HG02970 (cell line): ENCODE measurements at regions not wholly inside any gene's neighbourhood (a gene's known extent, or its start where the extent isn't known, plus 50 kb on each side); places are given as distances from the start of the nearest gene placed in this dataset.
"Not testable (repeated sequence)": the region's sequence is repeated elsewhere in the genome, so short reads cannot be mapped to it uniquely, and the experiment has no call there.

ENCODE experiments used
- ATAC-seq: cut with Tn5 transposase; IDR thresholded peaks from one replicate; pipeline ENCODE4 v1.9.1; 2021; ENCODE audit warnings: mild to moderate bottlenecking, moderate library complexity, moderate number of reproducible peaks; ENCODE audit not compliant: unreplicated experiment, low FRiP score

DNA sequence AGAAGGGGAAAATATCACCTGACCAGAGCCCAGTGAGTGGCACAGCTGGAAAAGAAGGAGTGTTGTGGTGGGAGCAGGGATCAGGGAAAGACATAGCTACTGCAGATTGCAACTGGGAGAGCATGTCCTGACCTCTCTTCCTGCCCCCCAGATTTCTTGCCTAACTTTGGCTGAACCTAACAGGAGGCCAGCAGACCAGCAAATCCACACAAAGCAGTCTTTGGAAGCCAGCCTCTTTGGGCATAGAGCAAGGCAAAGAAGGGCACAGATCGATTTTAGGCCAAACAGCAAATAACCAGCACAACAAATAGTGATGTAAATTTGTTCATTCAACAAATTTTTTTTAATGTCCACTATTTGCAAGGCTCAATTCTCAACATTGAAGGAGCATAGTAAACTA, 433.2 kb upstream of the GHITM start:
- no peak for ATAC-seq

DNA sequence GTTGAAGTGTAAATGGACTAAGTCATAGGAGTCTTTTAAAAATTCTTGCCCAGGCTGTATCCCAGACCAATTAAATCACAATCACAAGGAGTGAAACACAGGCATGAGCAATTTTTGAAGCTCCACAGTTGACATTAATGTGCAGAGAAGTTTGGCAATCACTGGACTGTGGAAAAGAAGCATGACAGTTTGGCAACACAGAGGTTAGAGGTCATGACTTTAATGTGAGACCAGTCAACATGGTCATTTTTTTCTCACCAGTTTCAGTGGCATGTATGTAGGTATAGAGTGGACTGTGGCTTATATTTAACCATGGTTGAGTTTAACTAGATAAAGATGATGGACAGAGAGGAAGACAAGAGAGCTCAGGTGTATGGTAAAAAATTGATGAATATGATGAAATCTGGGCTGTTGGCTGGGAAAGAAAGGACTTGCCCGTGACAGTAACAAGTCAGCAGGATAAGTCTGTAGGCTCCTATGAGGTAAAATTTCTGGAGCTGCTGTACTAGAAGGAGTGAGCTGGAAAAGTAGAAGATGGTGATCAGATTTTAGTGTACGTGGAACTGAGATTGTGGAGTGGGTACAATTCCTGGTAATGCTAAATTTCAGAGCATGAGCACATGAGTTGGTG, 432.2 kb upstream of the GHITM start:
- no peak for ATAC-seq

DNA sequence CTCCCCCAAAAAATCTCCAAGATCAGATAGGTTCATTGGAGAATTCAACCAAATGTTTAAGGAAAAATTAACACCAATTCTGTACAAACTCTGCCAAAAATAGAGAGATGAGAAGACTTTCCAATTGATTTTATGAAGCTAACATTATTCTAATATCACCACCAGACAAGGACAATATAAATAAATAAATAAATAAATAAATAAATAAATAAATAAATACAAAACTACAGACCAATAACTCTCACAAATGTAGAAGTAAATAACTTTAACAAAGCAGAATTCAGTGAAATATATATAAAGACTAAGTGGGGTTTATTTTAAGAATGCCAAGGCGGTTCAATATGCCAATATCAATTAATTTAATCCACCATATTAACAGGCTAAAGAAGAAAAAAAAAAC, 425.9 kb upstream of the GHITM start:
- no peak for ATAC-seq

DNA sequence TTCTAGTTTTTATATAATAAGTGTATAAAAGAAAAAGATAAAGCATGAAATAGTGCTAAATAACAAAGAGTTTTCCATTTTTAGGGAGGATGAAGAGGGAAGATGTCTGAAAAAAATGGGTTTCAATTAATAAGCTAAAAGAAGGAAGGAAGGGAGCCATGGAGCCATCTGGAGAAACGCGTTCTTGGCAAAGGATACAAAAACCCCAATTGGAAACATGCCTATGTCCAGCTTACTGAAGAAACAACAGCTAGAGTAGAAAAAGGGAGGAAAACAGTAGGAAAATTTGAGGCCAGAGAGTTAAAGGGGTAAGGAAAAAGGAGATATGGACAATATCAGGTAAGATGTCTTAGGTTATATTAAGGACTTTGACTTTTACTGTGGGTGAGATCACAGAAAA, 416.2 kb upstream of the GHITM start:
- no peak for ATAC-seq

DNA sequence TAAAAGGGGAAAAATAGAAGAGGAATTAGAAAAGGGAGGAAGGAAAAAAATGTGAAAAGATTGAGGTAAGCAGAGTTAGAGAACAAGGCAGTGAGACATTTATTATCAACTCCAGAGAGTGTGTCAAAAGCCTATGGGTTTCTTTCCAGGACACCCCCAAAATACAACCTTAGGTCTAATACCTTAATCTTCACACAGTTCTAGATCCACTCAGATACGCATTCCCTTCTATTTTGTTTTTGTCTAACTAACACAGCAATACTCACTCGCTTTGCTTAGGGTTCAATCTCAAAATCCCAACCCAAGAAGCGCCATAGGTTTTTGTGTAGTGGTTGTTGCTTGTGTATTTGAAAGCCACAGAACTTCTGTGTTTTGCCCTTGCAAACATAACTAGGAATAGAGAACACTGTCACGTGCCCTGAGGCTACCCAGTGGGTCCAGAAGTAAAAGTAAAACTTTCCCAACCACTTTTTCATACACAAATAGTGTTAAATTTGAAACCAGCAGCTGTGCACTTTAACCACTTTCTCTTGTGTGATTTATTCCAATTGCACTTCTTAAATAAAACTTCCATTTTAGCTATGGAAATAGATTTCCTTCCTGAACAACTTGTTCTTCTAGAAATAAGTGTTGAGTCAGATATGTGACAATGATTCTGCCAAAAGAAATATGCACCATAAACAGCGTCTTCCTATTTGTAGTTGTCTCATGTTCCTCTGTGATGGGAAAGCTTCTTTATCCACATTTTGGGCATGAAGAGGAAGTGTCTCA, 414.7 kb upstream of the GHITM start:
- ATAC-seq, result no peak

DNA sequence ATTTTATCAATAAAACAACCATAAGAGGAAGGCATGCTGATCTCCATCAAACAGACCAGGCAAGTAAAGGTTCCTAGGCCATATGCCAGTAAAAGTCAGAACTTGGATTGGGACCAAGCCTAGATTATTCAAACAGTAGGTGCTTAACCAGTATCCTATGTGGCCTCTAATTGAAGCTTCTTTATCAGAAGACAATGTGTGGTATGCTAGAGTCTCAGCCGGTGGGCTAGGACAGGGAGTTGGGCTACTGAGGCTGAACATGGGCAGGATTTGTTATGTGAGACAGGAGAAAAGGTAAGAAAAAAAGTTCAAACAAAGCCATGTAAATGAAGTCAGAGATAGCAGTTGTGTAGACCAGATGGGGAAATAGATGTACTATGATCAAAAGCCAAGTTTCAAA, 413.7 kb upstream of the GHITM start:
- no peak for ATAC-seq

- ATAC-seq, result no peak
Measured at GRCh38 chr10:83734278-83734677, 405.0 kb upstream of the GHITM start.

DNA sequence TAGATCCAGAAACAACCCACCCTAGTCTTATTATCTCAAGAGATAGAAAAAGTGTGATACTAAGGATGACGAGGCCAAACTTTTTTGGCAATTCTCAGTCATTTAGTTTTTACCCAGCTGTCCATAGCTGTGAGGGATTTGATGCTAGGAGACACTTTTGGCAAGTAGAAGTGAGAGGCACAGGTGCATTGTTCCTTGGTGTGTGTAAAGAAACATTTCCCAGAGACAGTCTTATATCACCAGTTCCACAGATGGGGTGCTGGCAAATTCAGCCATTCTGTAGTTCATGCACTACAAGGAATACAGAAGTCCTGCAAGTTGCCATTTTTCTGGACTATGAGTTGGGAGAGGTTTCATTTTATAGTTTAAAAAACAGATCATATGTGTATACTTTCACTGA, 403.3 kb upstream of the GHITM start:
- no peak for ATAC-seq

DNA sequence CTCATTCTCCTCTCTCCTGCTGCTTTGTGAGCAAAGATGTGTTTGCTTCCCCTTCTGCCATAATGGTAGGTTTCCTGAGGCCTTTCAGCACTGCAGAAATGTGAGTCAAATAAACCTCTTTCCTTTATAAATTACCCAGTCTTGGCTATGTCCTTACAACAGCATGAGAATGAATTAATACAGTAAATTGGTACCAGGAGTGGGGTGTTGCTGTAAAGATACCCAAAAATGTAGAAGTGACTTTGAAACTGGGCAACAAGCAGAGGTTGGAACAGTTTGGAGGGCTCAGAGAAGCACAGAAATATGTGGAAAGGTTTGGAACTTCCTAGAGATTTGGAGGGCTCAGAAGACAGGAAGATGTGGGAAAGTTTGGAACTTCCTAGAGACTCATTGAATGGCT, 388.7 kb upstream of the GHITM start:
- no peak for ATAC-seq

GRCh38 chr10:83753490-83753889, 385.8 kb upstream of the GHITM start:
- no peak for ATAC-seq

GRCh38 chr10:83754857-83755256, 384.5 kb upstream of the GHITM start:
- no peak for ATAC-seq

DNA sequence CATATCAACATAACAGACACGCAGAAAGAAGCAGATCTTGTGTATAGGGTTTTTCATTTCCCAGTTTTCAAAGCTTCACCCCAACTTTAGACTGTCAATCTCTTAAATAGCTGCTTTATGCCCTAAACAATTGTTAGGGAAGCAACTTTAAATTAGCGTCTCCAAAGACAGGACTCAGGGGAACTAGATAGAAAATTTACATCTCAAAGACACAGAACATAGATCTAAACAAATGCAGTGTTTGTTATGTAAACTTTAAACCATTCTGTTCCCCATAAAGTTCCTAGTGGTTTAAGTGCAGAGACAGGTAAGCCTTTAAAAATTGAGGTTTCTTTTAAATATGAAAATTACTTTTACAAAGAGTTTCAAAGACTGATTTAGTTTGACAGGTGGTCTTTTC, 379.2 kb upstream of the GHITM start:
- no peak for ATAC-seq

GRCh38 chr10:83764666-83765065, 374.6 kb upstream of the GHITM start:
- ATAC-seq, result no peak

DNA sequence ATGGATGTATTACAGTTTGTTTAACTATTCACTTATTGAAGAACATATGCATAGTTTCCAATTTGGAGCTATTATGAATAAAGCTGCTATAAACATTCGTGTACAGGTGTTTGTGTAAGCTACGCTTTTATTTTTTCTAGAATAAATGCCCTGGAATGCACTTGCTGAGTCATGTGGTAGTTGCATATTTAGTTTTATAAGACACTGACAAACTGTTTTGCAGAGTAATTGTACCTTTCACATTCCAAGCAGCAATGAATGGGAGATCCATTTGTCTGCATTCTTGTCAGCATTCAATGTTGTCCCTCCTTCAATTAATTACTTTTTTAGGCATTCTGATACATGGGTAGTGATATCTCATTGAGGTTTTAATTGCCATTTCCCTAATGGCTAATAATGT, 373.6 kb upstream of the GHITM start:
- ATAC-seq, result no peak

GRCh38 chr10:83769281-83769820, 370.0 kb upstream of the GHITM start:
- ATAC-seq, result no peak

DNA sequence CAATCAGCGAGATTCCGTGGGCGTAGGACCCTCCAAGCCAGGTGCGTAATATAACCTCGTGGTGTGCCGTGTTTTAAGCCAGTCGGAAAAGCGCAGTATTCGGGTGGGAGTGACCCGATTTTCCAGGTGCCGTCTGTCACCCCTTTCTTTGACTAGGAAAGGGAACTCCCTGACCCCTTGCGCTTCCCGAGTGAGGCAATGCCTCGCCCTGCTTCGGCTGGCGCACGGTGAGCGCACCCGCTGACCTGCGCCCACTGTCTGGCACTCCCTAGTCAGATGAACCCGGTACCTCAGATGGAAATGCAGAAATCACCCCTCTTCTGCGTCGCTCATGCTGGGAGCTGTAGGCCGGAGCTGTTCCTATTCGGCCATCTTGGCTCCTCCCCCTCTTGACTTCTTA, 352.6 kb upstream of the GHITM start:
- not testable (repeated sequence) for ATAC-seq

DNA sequence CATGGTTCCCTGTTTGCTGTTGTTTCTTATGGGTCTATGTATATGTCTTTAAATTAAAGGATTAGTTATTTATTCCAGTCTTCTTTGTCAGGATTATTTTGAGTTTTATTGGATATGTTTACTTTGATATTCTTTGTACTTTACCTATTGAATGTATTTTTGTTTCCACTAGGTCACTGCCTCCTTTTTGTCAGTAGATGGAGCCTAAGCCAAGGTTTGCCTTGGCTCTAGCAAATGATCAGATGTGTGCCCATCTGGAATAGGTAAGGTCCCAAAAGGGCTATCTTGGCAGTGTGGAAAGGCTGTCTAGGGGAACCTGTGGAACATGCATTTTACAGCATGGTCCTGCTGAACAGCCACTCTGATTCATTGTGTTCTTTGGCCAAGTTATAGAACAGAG, 337.3 kb upstream of the GHITM start:
- ATAC-seq, result no peak

- no peak for ATAC-seq
Measured at GRCh38 chr10:83806717-83807116, 332.6 kb upstream of the GHITM start.

DNA sequence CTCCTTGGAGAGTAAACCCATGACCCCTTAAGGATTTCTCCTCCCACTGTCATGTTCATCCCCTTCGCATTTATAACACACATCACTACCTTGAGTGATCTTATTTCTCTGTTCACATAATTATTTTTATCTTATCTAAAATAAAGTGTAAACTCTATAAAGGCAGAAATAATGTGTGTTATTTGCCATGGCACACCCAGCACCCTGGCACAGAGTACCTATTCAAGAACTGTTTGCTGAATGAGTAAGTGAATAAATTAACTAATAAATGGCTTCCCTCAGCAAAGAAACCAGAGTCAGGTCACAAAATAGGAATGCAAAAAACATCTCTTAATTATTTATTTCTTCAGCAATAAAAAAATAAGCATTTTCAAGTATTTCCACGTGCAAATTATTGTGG, 330.3 kb upstream of the GHITM start:
- ATAC-seq, result no peak

GRCh38 chr10:83816942-83817341, 322.4 kb upstream of the GHITM start:
- ATAC-seq, result no peak

DNA sequence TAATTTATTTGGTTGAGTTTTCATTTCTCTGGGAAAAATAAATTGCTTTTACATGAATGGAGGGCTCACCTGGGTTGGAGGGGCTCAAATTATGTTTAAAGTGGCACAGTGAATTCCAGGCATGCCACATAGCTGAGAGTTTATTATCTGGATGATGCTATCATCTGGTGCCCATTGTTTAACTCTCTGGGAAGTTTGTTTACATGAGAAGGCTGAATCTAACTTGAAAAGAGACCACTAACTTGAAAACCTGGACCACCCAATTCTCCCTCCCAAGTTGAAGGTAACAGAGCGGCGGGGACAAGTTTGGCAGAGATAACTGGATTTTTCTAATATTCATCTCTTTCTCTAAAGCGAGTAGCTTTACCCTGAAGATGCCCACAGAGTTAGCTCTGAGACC, 321.5 kb upstream of the GHITM start:
- no peak for ATAC-seq

- ATAC-seq, result no peak
Measured at GRCh38 chr10:83819609-83820008, 319.7 kb upstream of the GHITM start.
